HepG2 (cell line): ENCODE measurements at regions not wholly inside any gene's neighbourhood (a gene's known extent, or its start where the extent isn't known, plus 50 kb on each side); places are given as distances from the start of the nearest gene placed in this dataset.
A peak's percentile ranks its signal among the peaks of the same experiment; 100 is the strongest.

ENCODE experiments used
- ATAC-seq: fragments of 200-7000 bp; cut with Tn5 transposase; 3 replicates; pipeline ENCODE4 v1.9.1; 2020; ENCODE audit warnings: mild to moderate bottlenecking, moderate library complexity
- BruUV-seq: library from RNA; stranded (reverse); fragments of 400-500 nt; replicated peaks from 2 replicates; lab custom pipeline; 2021; lab: Mats Ljungman, UMichigan
- CTCF ChIA-PET: fragments of 300-600 bp; formaldehyde crosslinking; extraction: SDS; loops from one replicate; lab custom pipeline; 2021; ENCODE audit warnings: low total read pairs, inconsistent platforms, low intra/inter-chr PET ratio; lab: Yijun Ruan, JAX
- POLR2A ChIA-PET: fragments of 350-600 bp; sonication (Branson Sonifier 250); formaldehyde crosslinking; loops from one replicate; lab custom pipeline; 2020; ENCODE audit warnings: antibody characterized with exemption, inconsistent platforms; lab: Yijun Ruan, JAX
- DNase-seq: peaks from one replicate; pipeline ENCODE4 v3.0.0-alpha.2; 2015; ENCODE audit warnings: low spot score
- FAIRE-seq: peaks from 3 replicates; lab custom pipeline; 2011; peaks lifted over from hg19 to GRCh38; lab: Jason Lieb, UNC
- H2AFZ ChIP-seq: one replicate; pipeline ENCODE4 v1.6.1; 2011; ENCODE audit warnings: low read length, inconsistent platforms
- H3K27ac ChIP-seq: fragments of 300-600 bp; 3 replicates; pipeline ENCODE4 v1.8.0; 2011; ENCODE audit warnings: mixed run types, mild to moderate bottlenecking, mixed read lengths, low read length, inconsistent platforms; ENCODE audit not compliant: insufficient read depth; ENCODE audit errors: extremely low read length
- H3K27me3 ChIP-seq, 2 experiments: fragments of 200-600 bp in 1 of 2; 2 replicates in 1 of 2; 3 replicates in 1 of 2; pipeline versions ENCODE4 v1.6.0 to v1.8.0; 2011; ENCODE audit warnings: low read length in 2 of 2, mild to moderate bottlenecking in 2 of 2, moderate library complexity in 2 of 2, inconsistent platforms in 1 of 2; ENCODE audit not compliant: insufficient read depth in 2 of 2, control insufficient read depth in 1 of 2
- H3K36me3 ChIP-seq, 2 experiments: fragments of 200-600 bp in 1 of 2; replicated peaks in 1 of 2; 2 replicates in 1 of 2; 3 replicates in 1 of 2; pipeline versions ENCODE4 v1.5.1 to v1.8.0; 2011; ENCODE audit warnings: low read length in 2 of 2, inconsistent platforms in 1 of 2; ENCODE audit not compliant: insufficient read depth in 2 of 2, control insufficient read depth in 1 of 2
- H3K4me1 ChIP-seq: 2 replicates; pipeline ENCODE4 v1.5.1; 2012; ENCODE audit warnings: low read length, inconsistent platforms; ENCODE audit not compliant: insufficient read depth
- H3K4me2 ChIP-seq: 2 replicates; pipeline ENCODE4 v1.6.0; 2011; ENCODE audit warnings: low read depth, low read length, inconsistent platforms
- H3K4me3 ChIP-seq, 3 experiments: fragments of 200-600 bp in 1 of 3; sonication (generic), shearing (Covaris generic) in 1 of 3; replicated peaks in 1 of 3; 2 replicates each; pipeline ENCODE4 v1.5.1; 2011 to 2016; ENCODE audit warnings: low read length in 3 of 3, inconsistent platforms in 2 of 3, low read depth in 2 of 3, mild to moderate bottlenecking in 2 of 3, control low read depth in 1 of 3, mixed read lengths in 1 of 3; ENCODE audit not compliant: insufficient read depth in 1 of 3
- H3K79me2 ChIP-seq: one replicate; pipeline ENCODE4 v1.6.1; 2011; ENCODE audit warnings: low read length, inconsistent platforms; ENCODE audit not compliant: insufficient read depth
- H3K9ac ChIP-seq: 2 replicates; pipeline ENCODE4 v1.6.0; 2011; ENCODE audit warnings: mild to moderate bottlenecking, low read depth, low read length, inconsistent platforms; ENCODE audit not compliant: insufficient read depth
- H3K9me3 ChIP-seq: 2 replicates; pipeline ENCODE4 v1.5.1; 2012; ENCODE audit warnings: mild to moderate bottlenecking, low read length
- H4K20me1 ChIP-seq: 2 replicates; pipeline ENCODE4 v1.6.0; 2011; ENCODE audit warnings: inconsistent platforms, mild to moderate bottlenecking, low read length, moderate library complexity; ENCODE audit not compliant: insufficient read depth
- CREB1 ChIP-seq, 2 experiments: fragments of 450-650 bp in 1 of 2; IDR thresholded peaks; 2 replicates each; pipeline ENCODE4 v1.6.1; 2016 to 2017; ENCODE audit warnings: control low read depth in 1 of 2, mild to moderate bottlenecking in 1 of 2, missing compliant biosample characterization in 1 of 2, missing genetic modification characterization in 1 of 2
- GZF1 ChIP-seq: sonication (generic); formaldehyde crosslinking; IDR thresholded peaks from 2 replicates; pipeline ENCODE4 v1.5.1; 2020; ENCODE audit warnings: mild to moderate bottlenecking, missing genetic modification reagents
- NFATC3 ChIP-seq: sonication (generic); formaldehyde crosslinking; IDR thresholded peaks from 2 replicates; pipeline ENCODE4 v1.5.1; 2020; ENCODE audit warnings: mild to moderate bottlenecking, missing genetic modification reagents
- RFX3 ChIP-seq: IDR thresholded peaks from 2 replicates; pipeline ENCODE4 v1.6.1; 2016; ENCODE audit warnings: missing biosample characterization, missing genetic modification reagents
- SMAD1 ChIP-seq: sonication (generic); formaldehyde crosslinking; IDR thresholded peaks from 2 replicates; pipeline ENCODE4 v1.4.0; 2020; ENCODE audit warnings: missing genetic modification reagents, low read depth, mild to moderate bottlenecking, borderline replicate concordance
- SOX13 ChIP-seq, 3 experiments: fragments of 450-650 bp in 1 of 3; sonication (generic) in 1 of 3; formaldehyde crosslinking in 1 of 3; IDR thresholded peaks in 2 of 3; conservative IDR thresholded peaks in 1 of 3; 2 replicates each; pipeline versions ENCODE4 v1.5.0 to v1.6.1; 2016 to 2020; ENCODE audit warnings: antibody characterized with exemption in 1 of 3, mild to moderate bottlenecking in 1 of 3, missing compliant biosample characterization in 1 of 3, missing genetic modification reagents in 1 of 3, moderate library complexity in 1 of 3
- ZNF24 ChIP-seq: fragments of 450-650 bp; IDR thresholded peaks from 2 replicates; pipeline ENCODE4 v1.6.1; 2017; ENCODE audit warnings: antibody characterized with exemption, mild to moderate bottlenecking
- ZNF274 ChIP-seq: sonication (generic); formaldehyde crosslinking; IDR thresholded peaks from 2 replicates; pipeline ENCODE4 v1.5.1; 2020; ENCODE audit warnings: mild to moderate bottlenecking, missing genetic modification reagents
- ZNF562 ChIP-seq: sonication (generic); formaldehyde crosslinking; IDR thresholded peaks from 2 replicates; pipeline ENCODE4 v1.8.0; 2022; ENCODE audit warnings: missing genetic modification reagents, borderline replicate concordance
- ZNF816 ChIP-seq: sonication (generic); formaldehyde crosslinking; IDR thresholded peaks from 2 replicates; pipeline ENCODE4 v1.8.0; 2022; ENCODE audit warnings: missing genetic modification reagents, mild to moderate bottlenecking, borderline replicate concordance
- WGBS: methylation state at CpG from one replicate; pipeline ENCODE4 v1.1.6; 2017; ENCODE audit warnings: low lambda C conversion rate; 5-methylcytosine and 5-hydroxymethylcytosine counted together
- in situ Hi-C: cut with HindIII; loops from 2 replicates; pipeline ENCODE4 v1.10.0; 2017; ENCODE audit warnings: low pct_unique_long_range_greater_than_20kb; ENCODE audit not compliant: extremely low pct_ligation_motif_present
- intact Hi-C: fragments of 100-400 bp; cut with micrococcal nuclease; formaldehyde crosslinking; loops from one replicate; pipeline ENCODE4 v1.10.0; 2022; ENCODE audit not compliant: unreplicated experiment
- TF ChIP-seq, protein P1 (sequence below), 2 experiments: fragments of 450-650 bp in 1 of 2; sonication (generic) in 1 of 2; formaldehyde crosslinking in 1 of 2; IDR thresholded peaks; 2 replicates each; pipeline versions ENCODE4 v1.6.1 to v1.8.0; 2016 to 2022; ENCODE audit warnings: antibody characterized with exemption in 1 of 2, mild to moderate bottlenecking in 1 of 2, missing genetic modification reagents in 1 of 2

DNA sequence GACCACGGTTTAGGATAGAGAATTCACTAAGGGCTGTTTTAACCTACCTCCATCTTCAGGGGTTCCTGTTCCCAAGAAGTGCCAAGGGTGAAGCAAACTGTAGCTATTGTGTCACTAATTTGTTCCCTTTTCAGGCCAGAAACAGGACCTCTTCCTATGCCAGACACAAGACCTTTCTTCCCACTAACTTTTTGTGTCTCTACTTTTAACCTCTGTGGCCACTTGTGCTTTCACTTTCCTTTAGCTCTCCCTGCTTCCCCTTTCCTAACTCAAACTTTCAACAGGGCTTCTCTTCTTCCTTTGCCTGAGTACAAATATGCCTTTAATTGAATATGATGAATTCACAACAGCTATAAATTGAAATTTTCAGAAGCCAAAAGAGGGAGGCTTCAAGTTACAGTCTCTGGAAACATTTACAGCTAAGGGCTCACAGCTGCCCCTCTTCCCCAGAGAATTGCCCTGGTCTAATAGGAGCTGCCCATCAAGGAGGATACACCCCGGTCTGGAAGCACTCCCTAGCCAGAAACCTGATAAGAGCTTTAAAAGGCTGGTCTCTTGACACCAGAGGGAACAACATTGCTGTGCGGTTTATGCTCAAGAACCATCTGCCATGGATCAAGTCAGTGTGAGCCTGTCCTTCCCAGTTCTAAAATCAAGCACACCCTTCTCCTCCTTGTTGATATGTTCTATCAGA lies 61.7 kb upstream of the PLS3 start:
- Histone ChIP-seq H3K4me3 (no peak overlapping the region), H3K9me3 (no peaks in the 10 kb centered on the region), H2AFZ (peak overlapping the region; percentile 5), H3K36me3 (no peaks in the 10 kb centered on the region), H3K27me3 (no peaks in the 10 kb centered on the region), H3K79me2 (no peaks in the 10 kb centered on the region), H3K4me1 (no peaks in the 10 kb centered on the region), H3K27ac (no peak overlapping the region), H3K9ac (no peak overlapping the region), H4K20me1 (no peaks in the 10 kb centered on the region), H3K4me2 (no peak overlapping the region)
- ATAC-seq (no peak), FAIRE-seq (no peak), DNase-seq (no peak)
- CTCF ChIA-PET = no interaction called here
- intact Hi-C loops (loop anchor here (10.0 kb wide), 1 partner anchor 104 kb away; no protein-coding TSS in a partner anchor), in situ Hi-C loops (no loop called here)
- POLR2A ChIA-PET = interaction anchor here (0.7 kb wide), 1 partner anchor 11 kb away, joined by 4 read pairs; no protein-coding TSS in a partner anchor
- 50% methylated on average over 2 of the region's 3 CpGs for WGBS
- BruUV-seq = no TSS peak
- TF ChIP-seq ZNF24 = no peak
- no peak for TF ChIP-seq CREB1 (IDR thresholded peaks at IDR 0.05)
- TF ChIP-seq CREB1 (CRISPR knock-in tag; IDR thresholded peaks at IDR 0.05) = no peak
- no peak for TF ChIP-seq GZF1
- TF ChIP-seq, protein P1, sequence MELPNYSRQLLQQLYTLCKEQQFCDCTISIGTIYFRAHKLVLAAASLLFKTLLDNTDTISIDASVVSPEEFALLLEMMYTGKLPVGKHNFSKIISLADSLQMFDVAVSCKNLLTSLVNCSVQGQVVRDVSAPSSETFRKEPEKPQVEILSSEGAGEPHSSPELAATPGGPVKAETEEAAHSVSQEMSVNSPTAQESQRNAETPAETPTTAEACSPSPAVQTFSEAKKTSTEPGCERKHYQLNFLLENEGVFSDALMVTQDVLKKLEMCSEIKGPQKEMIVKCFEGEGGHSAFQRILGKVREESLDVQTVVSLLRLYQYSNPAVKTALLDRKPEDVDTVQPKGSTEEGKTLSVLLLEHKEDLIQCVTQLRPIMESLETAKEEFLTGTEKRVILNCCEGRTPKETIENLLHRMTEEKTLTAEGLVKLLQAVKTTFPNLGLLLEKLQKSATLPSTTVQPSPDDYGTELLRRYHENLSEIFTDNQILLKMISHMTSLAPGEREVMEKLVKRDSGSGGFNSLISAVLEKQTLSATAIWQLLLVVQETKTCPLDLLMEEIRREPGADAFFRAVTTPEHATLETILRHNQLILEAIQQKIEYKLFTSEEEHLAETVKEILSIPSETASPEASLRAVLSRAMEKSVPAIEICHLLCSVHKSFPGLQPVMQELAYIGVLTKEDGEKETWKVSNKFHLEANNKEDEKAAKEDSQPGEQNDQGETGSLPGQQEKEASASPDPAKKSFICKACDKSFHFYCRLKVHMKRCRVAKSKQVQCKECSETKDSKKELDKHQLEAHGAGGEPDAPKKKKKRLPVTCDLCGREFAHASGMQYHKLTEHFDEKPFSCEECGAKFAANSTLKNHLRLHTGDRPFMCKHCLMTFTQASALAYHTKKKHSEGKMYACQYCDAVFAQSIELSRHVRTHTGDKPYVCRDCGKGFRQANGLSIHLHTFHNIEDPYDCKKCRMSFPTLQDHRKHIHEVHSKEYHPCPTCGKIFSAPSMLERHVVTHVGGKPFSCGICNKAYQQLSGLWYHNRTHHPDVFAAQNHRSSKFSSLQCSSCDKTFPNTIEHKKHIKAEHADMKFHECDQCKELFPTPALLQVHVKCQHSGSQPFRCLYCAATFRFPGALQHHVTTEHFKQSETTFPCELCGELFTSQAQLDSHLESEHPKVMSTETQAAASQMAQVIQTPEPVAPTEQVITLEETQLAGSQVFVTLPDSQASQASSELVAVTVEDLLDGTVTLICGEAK (IDR thresholded peaks at IDR 0.05) = no peak
- TF ChIP-seq, protein P1 (CRISPR knock-in tag; IDR thresholded peaks at IDR 0.05) = no peak
- TF ChIP-seq ZNF562 (CRISPR knock-in tag) = no peak
- TF ChIP-seq ZNF816 (CRISPR knock-in tag) = no peak
- no peak for TF ChIP-seq NFATC3 (CRISPR knock-in tag)
- no peak for TF ChIP-seq SOX13 (IDR thresholded peaks at IDR 0.05)
- no peak for TF ChIP-seq SOX13 (CRISPR knock-in tag; conservative IDR thresholded peaks at IDR 0.05 in 1 of 2, IDR thresholded peaks at IDR 0.05 in 1 of 2)
- no peak for TF ChIP-seq SMAD1
- no peak for TF ChIP-seq ZNF274 (CRISPR knock-in tag)
- no peak for TF ChIP-seq RFX3 (CRISPR knock-in tag)
